ENCODE measurements at regions not wholly inside any gene's neighbourhood (a gene's known extent, or its start where the extent isn't known, plus 50 kb on each side); places are given as distances from the start of the nearest gene placed in this dataset.

DNA sequence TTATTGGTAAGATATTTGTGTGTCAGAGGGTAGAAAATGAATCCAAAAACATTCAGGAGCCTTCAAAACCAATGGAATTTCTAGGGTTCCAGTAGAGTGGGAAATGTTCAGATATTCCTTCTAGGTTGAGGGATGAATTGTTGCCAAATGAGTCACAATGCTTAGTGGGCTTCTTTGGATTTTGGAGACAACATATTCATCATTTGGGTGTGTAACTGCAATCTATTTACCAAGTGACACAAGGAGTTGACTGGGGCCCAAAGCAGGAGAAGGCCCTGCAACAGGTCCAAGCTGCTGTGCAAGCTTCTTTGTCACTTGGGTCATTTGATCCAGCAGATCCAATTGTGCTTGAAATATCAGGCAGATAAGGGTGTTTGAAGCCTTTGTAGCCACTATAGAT is 551.5 kb upstream of the PITX2 start:
- intact Hi-C loops (cut with DNase I; ENCODE audit: low total_unique reads): no loop called here
- TF ChIP-seq POLR2A (IDR thresholded peaks at IDR 0.05): no peak
- TF ChIP-seq, protein P1, sequence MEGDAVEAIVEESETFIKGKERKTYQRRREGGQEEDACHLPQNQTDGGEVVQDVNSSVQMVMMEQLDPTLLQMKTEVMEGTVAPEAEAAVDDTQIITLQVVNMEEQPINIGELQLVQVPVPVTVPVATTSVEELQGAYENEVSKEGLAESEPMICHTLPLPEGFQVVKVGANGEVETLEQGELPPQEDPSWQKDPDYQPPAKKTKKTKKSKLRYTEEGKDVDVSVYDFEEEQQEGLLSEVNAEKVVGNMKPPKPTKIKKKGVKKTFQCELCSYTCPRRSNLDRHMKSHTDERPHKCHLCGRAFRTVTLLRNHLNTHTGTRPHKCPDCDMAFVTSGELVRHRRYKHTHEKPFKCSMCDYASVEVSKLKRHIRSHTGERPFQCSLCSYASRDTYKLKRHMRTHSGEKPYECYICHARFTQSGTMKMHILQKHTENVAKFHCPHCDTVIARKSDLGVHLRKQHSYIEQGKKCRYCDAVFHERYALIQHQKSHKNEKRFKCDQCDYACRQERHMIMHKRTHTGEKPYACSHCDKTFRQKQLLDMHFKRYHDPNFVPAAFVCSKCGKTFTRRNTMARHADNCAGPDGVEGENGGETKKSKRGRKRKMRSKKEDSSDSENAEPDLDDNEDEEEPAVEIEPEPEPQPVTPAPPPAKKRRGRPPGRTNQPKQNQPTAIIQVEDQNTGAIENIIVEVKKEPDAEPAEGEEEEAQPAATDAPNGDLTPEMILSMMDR (IDR thresholded peaks at IDR 0.05 in 4 of 5, conservative IDR thresholded peaks at IDR 0.05 in 1 of 5): no peak
- H3K4me1 ChIP-seq: no peaks in the 10 kb centered on the region
- ATAC-seq: no peak
- no peaks in the 10 kb centered on the region for H3K27me3 ChIP-seq
- in situ Hi-C loops (cut with MboI; ENCODE audit: low sequenced_read_pairs in 4 of 4): no loop called here
- H3K36me3 ChIP-seq: no peaks in the 10 kb centered on the region
- H3K4me3 ChIP-seq: no peak overlapping the region
- no peaks in the 10 kb centered on the region for H3K9me3 ChIP-seq
- no peak overlapping the region for H3K27ac ChIP-seq
- DNase-seq: no peak

- H3K4me1 ChIP-seq: no peaks in the 10 kb centered on the region
- DNase-seq (no peak), ATAC-seq (no peak)
- no peak overlapping the region for H3K4me3 ChIP-seq
- in situ Hi-C loops (cut with MboI; ENCODE audit: low sequenced_read_pairs in 4 of 4): no loop called here
- intact Hi-C loops (cut with DNase I; ENCODE audit: low total_unique reads): no loop called here
- H3K27me3 ChIP-seq: no peaks in the 10 kb centered on the region
- H3K27ac ChIP-seq: no peak overlapping the region
- no peaks in the 10 kb centered on the region for H3K9me3 ChIP-seq
- no peaks in the 10 kb centered on the region for H3K36me3 ChIP-seq
- no peak for TF ChIP-seq POLR2A (IDR thresholded peaks at IDR 0.05)
- TF ChIP-seq, protein P1 (IDR thresholded peaks at IDR 0.05 in 4 of 5, conservative IDR thresholded peaks at IDR 0.05 in 1 of 5): no peak
Measured at GRCh38 chr4:111178231-111178630, 555.4 kb upstream of the PITX2 start.

DNA sequence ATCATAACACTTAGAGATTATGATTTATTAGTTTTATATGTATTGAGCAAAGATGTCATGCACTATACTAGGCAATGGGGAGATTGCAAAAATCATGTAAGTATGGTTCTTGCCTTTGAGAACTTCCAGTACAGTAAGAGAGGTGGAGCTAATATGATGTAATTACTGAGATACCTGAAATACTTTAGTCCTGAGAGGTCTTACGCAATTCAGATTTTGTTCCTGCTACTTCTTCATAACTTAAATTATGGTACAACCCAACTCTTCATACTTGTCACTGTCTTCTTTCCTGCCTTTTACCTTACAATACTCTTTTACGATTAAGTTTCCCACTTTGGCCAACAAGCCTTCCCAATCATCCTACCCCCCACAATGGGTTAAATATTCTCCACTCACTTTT is 564.2 kb upstream of the PITX2 start:
- no peaks in the 10 kb centered on the region for H3K9me3 ChIP-seq
- DNase-seq (no peak), ATAC-seq (no peak)
- H3K27ac ChIP-seq: no peak overlapping the region
- in situ Hi-C loops (cut with MboI; ENCODE audit: low sequenced_read_pairs in 4 of 4): no loop called here
- intact Hi-C loops (cut with DNase I; ENCODE audit: low total_unique reads): loop anchor here (5.0 kb wide), 1 partner anchor 240 kb away; no protein-coding TSS in a partner anchor
- H3K4me1 ChIP-seq: no peaks in the 10 kb centered on the region
- no peak overlapping the region for H3K4me3 ChIP-seq
- no peaks in the 10 kb centered on the region for H3K27me3 ChIP-seq
- no peaks in the 10 kb centered on the region for H3K36me3 ChIP-seq
- TF ChIP-seq, protein P1 (IDR thresholded peaks at IDR 0.05 in 4 of 5, conservative IDR thresholded peaks at IDR 0.05 in 1 of 5): no peak
- no peak for TF ChIP-seq POLR2A (IDR thresholded peaks at IDR 0.05)

GRCh38 chr4:111198446-111198845 is 575.6 kb upstream of the PITX2 start:
- in situ Hi-C loops (cut with MboI; ENCODE audit: low sequenced_read_pairs in 4 of 4): no loop called here
- no peak overlapping the region for H3K4me3 ChIP-seq
- no peak overlapping the region for H3K27ac ChIP-seq
- DNase-seq (no peak), ATAC-seq (no peak)
- no peaks in the 10 kb centered on the region for H3K27me3 ChIP-seq
- no peaks in the 10 kb centered on the region for H3K9me3 ChIP-seq
- no peak for TF ChIP-seq POLR2A (IDR thresholded peaks at IDR 0.05)
- TF ChIP-seq, protein P1 (IDR thresholded peaks at IDR 0.05 in 4 of 5, conservative IDR thresholded peaks at IDR 0.05 in 1 of 5): no peak
- H3K36me3 ChIP-seq: no peaks in the 10 kb centered on the region
- H3K4me1 ChIP-seq: no peaks in the 10 kb centered on the region
- intact Hi-C loops (cut with DNase I; ENCODE audit: low total_unique reads): no loop called here

DNA sequence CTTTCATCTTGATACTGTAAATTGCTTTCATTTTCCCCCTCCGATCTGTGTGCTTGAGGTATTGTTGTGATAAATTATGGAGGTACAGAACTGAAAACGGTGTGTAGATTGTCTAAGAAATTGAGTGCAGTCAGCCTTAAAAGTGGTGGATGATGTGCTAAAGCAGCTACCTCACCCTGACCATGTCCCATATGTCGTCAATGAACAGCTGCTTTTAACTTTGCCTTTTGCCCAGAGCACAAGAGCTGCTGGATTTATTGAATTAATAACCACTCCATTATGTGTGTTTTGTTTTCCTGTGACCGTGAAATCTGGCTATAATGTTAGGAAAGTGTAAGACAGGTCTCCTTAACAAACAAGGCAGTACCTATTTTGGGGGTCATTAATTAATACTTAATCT is 581.9 kb upstream of the PITX2 start:
- Histone ChIP-seq H3K4me1 (no peaks in the 10 kb centered on the region), H3K9me3 (no peaks in the 10 kb centered on the region), H3K4me3 (no peak overlapping the region), H3K36me3 (no peaks in the 10 kb centered on the region), H3K27ac (no peak overlapping the region), H3K27me3 (no peaks in the 10 kb centered on the region)
- DNase-seq: no peak
- TF ChIP-seq POLR2A (IDR thresholded peaks at IDR 0.05): no peak
- in situ Hi-C loops (cut with MboI; ENCODE audit: low sequenced_read_pairs in 4 of 4) (no loop called here), intact Hi-C loops (cut with DNase I; ENCODE audit: low total_unique reads) (no loop called here)
- no peak for ATAC-seq
